Thyroid gland (tissue), 4 donors: ENCODE measurements at regions not wholly inside any gene's neighbourhood (a gene's known extent, or its start where the extent isn't known, plus 50 kb on each side); places are given as distances from the start of the nearest gene placed in this dataset.

Source experiments
- DNase-seq, 2 donors: peaks; one replicate each; pipeline ENCODE4 v3.0.0-alpha.2; 2019
- H3K27ac ChIP-seq, 3 donors: fragments of 200-600 bp; sonication (generic); 1 replicate in 2 of 3; 2 replicates in 1 of 3; pipeline ENCODE4 v1.5.1; 2016 to 2019; ENCODE audit warnings: mild to moderate bottlenecking in 1 of 3, moderate library complexity in 1 of 3
- H3K27me3 ChIP-seq: fragments of 200-600 bp; sonication (generic); one replicate; pipeline ENCODE4 v1.5.1; 2019
- H3K36me3 ChIP-seq, 2 donors: fragments of 200-600 bp; sonication (generic); one replicate each; pipeline ENCODE4 v1.5.1; 2016 to 2019
- H3K4me1 ChIP-seq, 2 donors: fragments of 200-600 bp; sonication (generic); one replicate each; pipeline ENCODE4 v1.5.1; 2017 to 2019
- H3K4me3 ChIP-seq, 3 donors: fragments of 200-600 bp; sonication (generic); replicated peaks in 1 of 3; 1 replicate in 2 of 3; 2 replicates in 1 of 3; pipeline ENCODE4 v1.5.1; 2016; ENCODE audit warnings: mild to moderate bottlenecking in 1 of 3
- H3K9me3 ChIP-seq: fragments of 200-600 bp; sonication (generic); one replicate; pipeline ENCODE4 v1.5.1; 2017
- CTCF ChIP-seq, 6 experiments: fragments of 200-600 bp in 3 of 6; fragments of 450-650 bp in 3 of 6; sonication (generic) in 3 of 6; IDR thresholded peaks; one replicate each; pipeline ENCODE4 v1.5.1; 2016 to 2019; ENCODE audit warnings: antibody characterized with exemption in 6 of 6, mild to moderate bottlenecking in 2 of 6, inconsistent platforms in 1 of 6, moderate library complexity in 1 of 6
- POLR2A ChIP-seq, 2 donors: fragments of 450-650 bp; IDR thresholded peaks; one replicate each; pipeline ENCODE4 v1.6.1; 2017; ENCODE audit warnings: antibody characterized with exemption in 2 of 2, mild to moderate bottlenecking in 2 of 2, moderate library complexity in 1 of 2
- WGBS, 2 donors: methylation state at CpG; one replicate each; pipeline ENCODE4 v1.1.5; 2017; 5-methylcytosine and 5-hydroxymethylcytosine counted together
- intact Hi-C: fragments of 100-400 bp; cut with DNase I; formaldehyde crosslinking; loops from one replicate; pipeline ENCODE4 v1.15.1; 2023

DNA sequence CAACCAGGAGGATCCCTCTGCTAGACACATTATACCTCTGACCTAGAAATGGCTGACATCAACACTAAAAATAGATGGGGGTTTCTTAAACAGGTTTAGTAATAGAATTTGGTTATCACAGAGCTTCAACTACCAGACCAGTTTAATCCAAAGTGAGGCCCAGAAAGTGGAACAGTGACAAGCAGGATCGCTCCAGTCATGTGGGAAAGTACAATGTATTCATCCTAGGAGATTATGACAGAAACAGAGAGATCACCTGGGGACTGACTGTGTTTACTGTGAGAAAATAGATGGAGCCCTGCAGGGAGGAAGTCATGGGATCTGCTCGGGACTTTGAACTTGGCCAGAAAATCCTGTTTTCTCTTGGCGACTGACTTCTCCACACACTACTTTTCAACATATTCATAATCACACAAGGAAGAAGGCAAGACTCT lies 238.7 kb upstream of the SOX4 start:
- H3K9me3 ChIP-seq = no peaks in the 10 kb centered on the region
- DNase-seq = no peak
- H3K27ac ChIP-seq = no peak overlapping the region
- H3K4me1 ChIP-seq = peaks cover 5 to 11% of the 10 kb centered on the region in 2 donors
- H3K36me3 ChIP-seq = no peaks in the 10 kb centered on the region
- WGBS, 2 donors = 82 to 94% methylated on average over 3 of the region's 3 CpGs
- no peak for TF ChIP-seq CTCF (IDR thresholded peaks at IDR 0.05)
- no peak for TF ChIP-seq POLR2A (IDR thresholded peaks at IDR 0.05)
- H3K27me3 ChIP-seq = no peaks in the 10 kb centered on the region
- intact Hi-C loops = no loop called here
- no peak overlapping the region for H3K4me3 ChIP-seq

- Histone ChIP-seq H3K9me3 (no peaks in the 10 kb centered on the region), H3K27ac (no peak overlapping the region), H3K27me3 (no peaks in the 10 kb centered on the region), H3K4me1 (peaks cover 5 to 11% of the 10 kb centered on the region in 2 donors), H3K36me3 (no peaks in the 10 kb centered on the region), H3K4me3 (no peak overlapping the region)
- DNase-seq = no peak
- intact Hi-C loops = no loop called here
- TF ChIP-seq CTCF (IDR thresholded peaks at IDR 0.05) (no peak), POLR2A (IDR thresholded peaks at IDR 0.05) (no peak)
- WGBS, 2 donors = 93 to 97% methylated on average over 4 of the region's 4 CpGs
Measured at GRCh38 chr6:21355638-21356037, 237.9 kb upstream of the SOX4 start.

DNA sequence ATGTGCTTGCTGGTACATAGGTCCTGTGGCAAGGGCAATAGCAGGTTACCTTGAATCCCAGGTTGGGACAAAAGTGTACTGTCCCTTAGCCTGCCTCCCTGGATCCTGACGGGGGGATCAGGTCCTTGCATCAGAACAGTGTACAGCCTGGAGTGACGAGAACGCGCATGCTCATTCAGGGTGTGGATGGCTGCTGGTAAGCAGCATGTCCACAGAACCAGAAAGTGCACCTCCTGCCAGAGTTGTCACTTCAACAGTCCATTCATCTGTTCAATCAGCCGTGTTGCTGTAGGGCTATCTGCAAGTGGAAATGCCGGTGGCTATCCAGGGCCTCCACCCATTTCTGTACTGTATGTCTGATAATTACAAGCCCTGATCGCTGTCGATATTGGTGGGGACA lies 236.3 kb upstream of the SOX4 start:
- Histone ChIP-seq H3K27me3 (no peaks in the 10 kb centered on the region), H3K9me3 (no peaks in the 10 kb centered on the region), H3K4me3 (no peak overlapping the region), H3K36me3 (no peaks in the 10 kb centered on the region), H3K4me1 (peaks cover 0 to 11% of the 10 kb centered on the region in 2 donors), H3K27ac (no peak overlapping the region)
- intact Hi-C loops = no loop called here
- WGBS, 2 donors = 54 to 60% methylated on average over 5 to 6 of the region's 8 CpGs
- TF ChIP-seq CTCF (IDR thresholded peaks at IDR 0.05) (no peak), POLR2A (IDR thresholded peaks at IDR 0.05) (no peak)
- DNase-seq = peak; percentile 39 to 48

DNA sequence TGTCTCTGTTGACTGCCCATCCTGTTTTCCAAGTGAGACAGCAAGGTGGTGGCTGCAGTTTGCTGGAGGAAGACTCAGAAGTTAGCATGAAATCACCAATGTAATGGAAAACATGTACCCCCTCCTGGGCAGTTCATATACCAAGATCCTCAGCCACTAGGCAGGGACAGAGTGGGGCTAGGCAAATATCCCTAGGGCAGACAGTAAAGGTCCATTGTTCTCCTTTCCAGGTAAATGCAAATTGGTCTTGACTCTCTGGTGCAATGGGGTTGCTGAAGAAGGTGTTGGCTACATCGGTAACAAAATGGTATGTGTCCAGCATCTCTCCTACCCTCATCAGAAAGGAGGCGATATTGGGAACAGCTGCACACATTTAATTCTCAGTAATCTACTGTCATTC lies 233.6 kb upstream of the SOX4 start:
- peaks cover 0 to 8% of the 10 kb centered on the region in 2 donors for H3K4me1 ChIP-seq
- intact Hi-C loops = no loop called here
- no peaks in the 10 kb centered on the region for H3K36me3 ChIP-seq
- H3K9me3 ChIP-seq = no peaks in the 10 kb centered on the region
- no peak overlapping the region for H3K4me3 ChIP-seq
- no peaks in the 10 kb centered on the region for H3K27me3 ChIP-seq
- TF ChIP-seq CTCF (IDR thresholded peaks at IDR 0.05) = no peak
- TF ChIP-seq POLR2A (IDR thresholded peaks at IDR 0.05) = no peak
- WGBS, 2 donors = 94 to 97% methylated on average over 2 of the region's 2 CpGs
- DNase-seq = no peak
- H3K27ac ChIP-seq = no peak overlapping the region

DNA sequence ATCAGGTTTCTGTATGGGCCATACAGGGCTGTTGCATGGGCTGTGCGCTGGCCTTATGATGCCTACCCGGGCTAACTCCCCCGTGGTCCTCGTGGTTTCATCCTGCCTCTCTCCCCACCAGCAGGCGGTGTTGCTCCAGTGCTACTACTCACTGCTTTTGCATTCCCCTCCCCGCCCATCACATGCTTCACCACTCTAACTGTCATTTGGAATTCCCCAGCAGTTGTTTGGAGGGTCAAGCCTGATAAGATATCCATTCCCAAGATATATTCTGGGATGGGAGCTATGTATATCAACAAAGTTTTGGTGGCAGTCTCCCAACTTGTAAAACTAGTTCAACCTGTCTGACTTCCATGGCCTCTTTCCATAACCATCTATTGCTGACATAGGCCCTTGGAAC lies 233.2 kb upstream of the SOX4 start:
- no peaks in the 10 kb centered on the region for H3K27me3 ChIP-seq
- TF ChIP-seq POLR2A (IDR thresholded peaks at IDR 0.05) (no peak), CTCF (IDR thresholded peaks at IDR 0.05) (no peak)
- no peak for DNase-seq
- 95 to 100% methylated on average over 6 of the region's 6 CpGs for WGBS, 2 donors
- H3K4me3 ChIP-seq = no peak overlapping the region
- peaks cover 0 to 8% of the 10 kb centered on the region in 2 donors for H3K4me1 ChIP-seq
- intact Hi-C loops = no loop called here
- H3K27ac ChIP-seq = no peak overlapping the region
- no peaks in the 10 kb centered on the region for H3K36me3 ChIP-seq
- H3K9me3 ChIP-seq = no peaks in the 10 kb centered on the region
